ENCODE measurements at regions not wholly inside any gene's neighbourhood (a gene's known extent, or its start where the extent isn't known, plus 50 kb on each side); places are given as distances from the start of the nearest gene placed in this dataset.

DNA sequence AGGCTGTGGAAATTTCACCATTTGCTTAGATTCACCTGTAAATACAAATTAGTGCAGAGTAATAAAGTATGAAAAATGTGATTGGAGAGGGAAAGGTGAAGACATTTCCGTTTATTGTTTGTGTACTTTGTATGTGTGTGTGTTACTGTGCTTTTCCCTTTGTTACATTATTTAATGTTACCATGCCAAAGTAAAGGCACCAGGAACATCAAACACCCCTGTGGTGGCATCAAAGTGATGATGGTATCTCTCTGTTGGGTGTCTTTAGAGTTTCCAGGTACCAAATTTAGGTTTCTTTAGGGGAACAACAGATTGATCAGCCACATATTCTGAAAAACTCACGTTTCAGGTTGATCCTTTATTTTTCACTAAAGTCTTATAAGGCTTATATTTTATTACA, 189.0 kb upstream of the FBXO33 start:
- no peak overlapping the region for H3K27ac Mint-ChIP-seq
- H3K9me3 Mint-ChIP-seq, result peaks cover 23 to 29% of the 10 kb centered on the region in 2 donors
- no peaks in the 10 kb centered on the region for H3K36me3 ChIP-seq (ENCODE audit: control insufficient read depth, insufficient read depth, low read length)
- H3K36me3 Mint-ChIP-seq, result peaks cover 33% of the 10 kb centered on the region
- H3K4me1 Mint-ChIP-seq, result no peaks in the 10 kb centered on the region
- H3K27me3 ChIP-seq (ENCODE audit: control insufficient read depth, insufficient read depth, low read length), result no peaks in the 10 kb centered on the region
- H3K27ac ChIP-seq (ENCODE audit: low read length), result no peak overlapping the region
- intact Hi-C loops (cut with micrococcal nuclease), result no loop called here
- whole genome bisulfite sequencing (ENCODE audit: insufficient coverage), result no CpG with 5 or more reads among the region's 2 CpGs
- TF ChIP-seq, protein P1, sequence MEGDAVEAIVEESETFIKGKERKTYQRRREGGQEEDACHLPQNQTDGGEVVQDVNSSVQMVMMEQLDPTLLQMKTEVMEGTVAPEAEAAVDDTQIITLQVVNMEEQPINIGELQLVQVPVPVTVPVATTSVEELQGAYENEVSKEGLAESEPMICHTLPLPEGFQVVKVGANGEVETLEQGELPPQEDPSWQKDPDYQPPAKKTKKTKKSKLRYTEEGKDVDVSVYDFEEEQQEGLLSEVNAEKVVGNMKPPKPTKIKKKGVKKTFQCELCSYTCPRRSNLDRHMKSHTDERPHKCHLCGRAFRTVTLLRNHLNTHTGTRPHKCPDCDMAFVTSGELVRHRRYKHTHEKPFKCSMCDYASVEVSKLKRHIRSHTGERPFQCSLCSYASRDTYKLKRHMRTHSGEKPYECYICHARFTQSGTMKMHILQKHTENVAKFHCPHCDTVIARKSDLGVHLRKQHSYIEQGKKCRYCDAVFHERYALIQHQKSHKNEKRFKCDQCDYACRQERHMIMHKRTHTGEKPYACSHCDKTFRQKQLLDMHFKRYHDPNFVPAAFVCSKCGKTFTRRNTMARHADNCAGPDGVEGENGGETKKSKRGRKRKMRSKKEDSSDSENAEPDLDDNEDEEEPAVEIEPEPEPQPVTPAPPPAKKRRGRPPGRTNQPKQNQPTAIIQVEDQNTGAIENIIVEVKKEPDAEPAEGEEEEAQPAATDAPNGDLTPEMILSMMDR (IDR thresholded peaks at IDR 0.05), result no peak
- DNase-seq (peak in 1 of 2 donors; percentile 4), ATAC-seq (no peak)
- no peak overlapping the region for H3K4me3 ChIP-seq (ENCODE audit: low read length)
- H3K27me3 Mint-ChIP-seq (ENCODE audit: low read depth in 2 of 2), result no peaks in the 10 kb centered on the region
- no peak overlapping the region for H3K4me3 Mint-ChIP-seq
- no peaks in the 10 kb centered on the region for H3K4me1 ChIP-seq (ENCODE audit: control insufficient read depth, insufficient read depth, low read length)
- H3K9me3 ChIP-seq (ENCODE audit: control insufficient read depth, insufficient read depth, low read length), result peaks cover 7% of the 10 kb centered on the region

DNA sequence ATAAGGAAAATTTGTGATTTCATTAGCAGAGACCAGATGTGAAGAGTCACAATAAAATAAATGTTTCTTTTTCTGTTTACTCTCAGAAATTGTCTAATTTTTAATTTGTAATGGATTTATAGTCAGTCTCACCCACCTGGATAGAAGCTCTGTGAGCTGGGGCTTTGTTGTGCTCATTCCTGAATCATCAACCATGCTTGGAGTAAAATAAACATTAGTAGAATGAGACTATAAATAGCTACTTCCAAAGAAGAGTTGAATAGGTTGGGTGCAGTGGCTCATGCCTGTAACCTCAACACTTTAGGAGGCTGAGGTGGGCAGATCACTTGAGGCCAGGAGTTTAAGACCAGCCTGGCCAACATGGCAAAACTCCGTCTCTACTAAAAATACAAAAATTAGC, 185.3 kb upstream of the FBXO33 start:
- DNase-seq (no peak), ATAC-seq (no peak)
- Mint-ChIP-seq H3K4me3 (no peak overlapping the region), H3K36me3 (peaks cover 17% of the 10 kb centered on the region), H3K27me3 (ENCODE audit: low read depth in 2 of 2) (no peaks in the 10 kb centered on the region), H3K9me3 (peaks cover 16 to 24% of the 10 kb centered on the region in 2 donors), H3K4me1 (no peaks in the 10 kb centered on the region), H3K27ac (no peak overlapping the region)
- no peaks in the 10 kb centered on the region for H3K4me1 ChIP-seq (ENCODE audit: control insufficient read depth, insufficient read depth, low read length)
- no peaks in the 10 kb centered on the region for H3K27me3 ChIP-seq (ENCODE audit: control insufficient read depth, insufficient read depth, low read length)
- intact Hi-C loops (cut with micrococcal nuclease), result no loop called here
- H3K27ac ChIP-seq (ENCODE audit: low read length), result no peak overlapping the region
- TF ChIP-seq, protein P1 (IDR thresholded peaks at IDR 0.05), result no peak
- peaks cover 9% of the 10 kb centered on the region for H3K9me3 ChIP-seq (ENCODE audit: control insufficient read depth, insufficient read depth, low read length)
- no CpG with 5 or more reads among the region's 1 CpG for WGBS (ENCODE audit: insufficient coverage)
- H3K36me3 ChIP-seq (ENCODE audit: control insufficient read depth, insufficient read depth, low read length), result no peaks in the 10 kb centered on the region
- no peak overlapping the region for H3K4me3 ChIP-seq (ENCODE audit: low read length)

DNA sequence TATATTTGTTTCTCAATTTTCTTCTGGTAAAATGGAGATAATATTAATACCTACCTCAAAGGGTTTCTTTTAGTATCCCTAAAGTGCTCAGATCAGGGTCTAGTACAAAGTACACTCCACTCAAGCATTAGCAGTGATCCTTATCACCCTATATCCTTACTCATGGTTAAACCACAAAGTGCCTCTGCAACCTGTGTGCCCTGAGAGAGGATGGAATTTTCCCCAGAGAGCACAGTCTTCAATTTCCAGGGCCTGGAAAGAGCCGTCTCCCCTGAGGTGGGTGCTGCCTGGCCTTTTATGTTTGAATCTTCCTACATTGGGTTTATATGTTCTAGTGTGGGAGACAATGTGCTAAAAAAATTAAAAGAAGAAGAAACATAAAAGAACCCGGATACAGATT, 183.1 kb upstream of the FBXO33 start:
- Mint-ChIP-seq H3K27me3 (ENCODE audit: low read depth in 2 of 2) (no peaks in the 10 kb centered on the region), H3K4me3 (no peak overlapping the region), H3K36me3 (peaks cover 12% of the 10 kb centered on the region), H3K4me1 (no peaks in the 10 kb centered on the region), H3K27ac (no peak overlapping the region), H3K9me3 (peaks cover 15 to 21% of the 10 kb centered on the region in 2 donors)
- H3K27me3 ChIP-seq (ENCODE audit: control insufficient read depth, insufficient read depth, low read length), result no peaks in the 10 kb centered on the region
- 83% methylated on average over 1 of the region's 2 CpGs for WGBS (ENCODE audit: insufficient coverage)
- H3K36me3 ChIP-seq (ENCODE audit: control insufficient read depth, insufficient read depth, low read length), result no peaks in the 10 kb centered on the region
- H3K4me1 ChIP-seq (ENCODE audit: control insufficient read depth, insufficient read depth, low read length), result no peaks in the 10 kb centered on the region
- ATAC-seq (no peak), DNase-seq (no peak)
- intact Hi-C loops (cut with micrococcal nuclease), result no loop called here
- TF ChIP-seq, protein P1 (IDR thresholded peaks at IDR 0.05), result no peak
- no peak overlapping the region for H3K4me3 ChIP-seq (ENCODE audit: low read length)
- H3K9me3 ChIP-seq (ENCODE audit: control insufficient read depth, insufficient read depth, low read length), result peaks cover 11% of the 10 kb centered on the region
- H3K27ac ChIP-seq (ENCODE audit: low read length), result no peak overlapping the region

DNA sequence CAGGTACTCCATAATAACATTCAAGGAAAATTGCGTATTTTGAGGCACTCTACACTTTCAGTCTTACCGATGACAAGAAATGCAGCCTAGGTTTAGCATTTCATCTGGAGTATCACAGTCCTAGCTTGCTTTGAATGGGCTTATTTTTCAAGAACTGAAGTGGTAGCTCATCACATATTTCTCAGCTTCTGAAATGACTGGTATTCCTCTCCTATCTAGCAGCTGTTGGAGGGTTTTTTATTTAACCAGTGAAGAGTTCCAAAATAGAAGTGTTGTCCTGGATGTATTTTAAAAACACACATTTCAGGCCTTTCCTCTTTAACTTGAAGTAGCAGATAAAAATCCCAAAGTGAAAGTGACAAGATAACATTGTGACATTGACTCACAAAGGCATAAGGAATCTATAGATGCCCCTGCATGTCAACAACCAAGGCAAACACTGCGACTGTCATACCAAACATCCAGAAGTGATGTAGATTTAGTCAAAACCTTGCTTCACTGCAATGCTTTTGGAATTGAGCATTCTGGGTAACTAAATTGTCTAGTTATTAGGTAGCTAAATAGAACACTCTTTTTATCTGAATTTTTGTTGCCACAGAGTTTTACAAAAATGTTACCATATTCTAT, 182.2 kb upstream of the FBXO33 start:
- no peak overlapping the region for H3K4me3 Mint-ChIP-seq
- 90% methylated on average over 3 of the region's 3 CpGs for WGBS (ENCODE audit: insufficient coverage)
- Histone ChIP-seq H3K27ac (ENCODE audit: low read length) (no peak overlapping the region), H3K4me1 (ENCODE audit: control insufficient read depth, insufficient read depth, low read length) (no peaks in the 10 kb centered on the region), H3K9me3 (ENCODE audit: control insufficient read depth, insufficient read depth, low read length) (peaks cover 9% of the 10 kb centered on the region), H3K27me3 (ENCODE audit: control insufficient read depth, insufficient read depth, low read length) (no peaks in the 10 kb centered on the region), H3K4me3 (ENCODE audit: low read length) (no peak overlapping the region), H3K36me3 (ENCODE audit: control insufficient read depth, insufficient read depth, low read length) (no peaks in the 10 kb centered on the region)
- H3K9me3 Mint-ChIP-seq, result peaks cover 17 to 19% of the 10 kb centered on the region in 2 donors
- H3K4me1 Mint-ChIP-seq, result no peaks in the 10 kb centered on the region
- intact Hi-C loops (cut with micrococcal nuclease), result no loop called here
- DNase-seq (no peak), ATAC-seq (no peak)
- TF ChIP-seq, protein P1 (IDR thresholded peaks at IDR 0.05), result no peak
- no peaks in the 10 kb centered on the region for H3K27me3 Mint-ChIP-seq (ENCODE audit: low read depth in 2 of 2)
- H3K36me3 Mint-ChIP-seq, result peaks cover 10% of the 10 kb centered on the region
- no peak overlapping the region for H3K27ac Mint-ChIP-seq
